ENCODE measurements at regions not wholly inside any gene's neighbourhood (a gene's known extent, or its start where the extent isn't known, plus 50 kb on each side); places are given as distances from the start of the nearest gene placed in this dataset.

GRCh38 chr4:114286262-114286810, 306.9 kb upstream of the ARSJ start:
- Histone ChIP-seq H4K20me1 (replicated peaks in 1 of 2; ENCODE audit: control insufficient read depth in 1 of 2, insufficient read depth in 2 of 2, low read length in 2 of 2) (no peaks in the 10 kb centered on the region), H2AFZ (ENCODE audit: low read length) (no peak overlapping the region), H4K5ac (ENCODE audit: insufficient read length, low read depth, low read length) (no peak overlapping the region), H3K23me2 (ENCODE audit: low read depth, low read length) (no peaks in the 10 kb centered on the region), H2AK5ac (ENCODE audit: low read depth, low read length) (no peak overlapping the region), H4K91ac (replicated peaks; ENCODE audit: insufficient read length, low read length) (no peak overlapping the region), H3K27ac (ENCODE audit: low read depth, low read length) (no peak overlapping the region), H3K9me3 (ENCODE audit: insufficient read depth in 2 of 2, low read depth in 1 of 2, low read length in 1 of 2) (no peaks in the 10 kb centered on the region), H3K79me2 (ENCODE audit: control insufficient read depth in 1 of 2, insufficient read depth in 2 of 2, low read length in 2 of 2) (no peaks in the 10 kb centered on the region), H3K27me3 (replicated peaks in 1 of 4; ENCODE audit: control insufficient read depth in 3 of 4, extremely low read depth in 1 of 4, insufficient read depth in 3 of 4, low read length in 3 of 4) (no peaks in the 10 kb centered on the region), H4K8ac (ENCODE audit: extremely low read depth, insufficient read depth, low read length) (no peak overlapping the region), H3K23ac (ENCODE audit: insufficient read length) (no peak overlapping the region), H3K4me1 (replicated peaks in 1 of 4; ENCODE audit: control insufficient read depth in 3 of 4, insufficient read depth in 4 of 4, low read length in 3 of 4) (no peaks in the 10 kb centered on the region), H3K4me3 (ENCODE audit: extremely low read depth in 1 of 4, insufficient read depth in 2 of 4, low read depth in 3 of 4, low read length in 4 of 4) (no peak overlapping the region), H2BK5ac (ENCODE audit: low read depth, low read length) (no peak overlapping the region), H2BK15ac (ENCODE audit: low read length) (no peak overlapping the region), H2BK20ac (ENCODE audit: low read length) (no peak overlapping the region), H3K9ac (replicated peaks in 1 of 4; ENCODE audit: extremely low read depth in 1 of 4, low read depth in 3 of 4, low read length in 3 of 4) (no peak overlapping the region), H3K18ac (ENCODE audit: extremely low read depth, low read length) (no peak overlapping the region), H3K79me1 (ENCODE audit: low read depth, low read length) (no peaks in the 10 kb centered on the region), H3K4me2 (ENCODE audit: insufficient read depth in 1 of 2, low read depth in 2 of 2, low read length in 2 of 2) (no peak overlapping the region), H3K4ac (replicated peaks; ENCODE audit: insufficient read length, low read depth, low read length) (no peak overlapping the region), H3K36me3 (ENCODE audit: control insufficient read depth in 2 of 4, insufficient read depth in 4 of 4, low read length in 3 of 4) (no peaks in the 10 kb centered on the region), H2BK12ac (ENCODE audit: low read depth, low read length) (no peak overlapping the region), H3K14ac (ENCODE audit: insufficient read length) (no peak overlapping the region), H2BK120ac (replicated peaks; ENCODE audit: low read depth, low read length) (no peak overlapping the region), H3K56ac (replicated peaks; ENCODE audit: insufficient read length, low read depth, low read length) (no peak overlapping the region)
- POLR2A ChIA-PET (ENCODE audit: partially characterized antibody): no interaction called here
- CTCF ChIA-PET (ENCODE audit: partially characterized antibody): interaction anchor here (0.6 kb wide), 1 partner anchor 355 kb away, joined by 3 read pairs; no protein-coding TSS in a partner anchor
- DNase-seq (ENCODE audit: low read depth in 1 of 2, low spot score in 2 of 2): no peak
- TF ChIP-seq CEBPB (IDR thresholded peaks at IDR 0.05; ENCODE audit: low read depth, low read length): no peak
- FAIRE-seq: no peak
- WGBS, 2 experiments (ENCODE audit: extremely low coverage in 1 of 2, insufficient coverage in 1 of 2, insufficient read length in 1 of 2, insufficient replicate concordance in 2 of 2, low coverage in 1 of 2, low lambda C conversion rate in 2 of 2, missing lambda C conversion rate in 1 of 2): 95% methylated on average over 3 of the region's 3 CpGs; no CpG with 5 or more reads in 1 of the 2 experiments

Measured in H1 (cell line).